GM18907 (cell line): ENCODE measurements at regions not wholly inside any gene's neighbourhood (a gene's known extent, or its start where the extent isn't known, plus 50 kb on each side); places are given as distances from the start of the nearest gene placed in this dataset.

Experiments used
- ATAC-seq: cut with Tn5 transposase; IDR thresholded peaks from one replicate; pipeline ENCODE4 v1.9.1; 2021; ENCODE audit warnings: mild to moderate bottlenecking, moderate library complexity; ENCODE audit not compliant: unreplicated experiment

DNA sequence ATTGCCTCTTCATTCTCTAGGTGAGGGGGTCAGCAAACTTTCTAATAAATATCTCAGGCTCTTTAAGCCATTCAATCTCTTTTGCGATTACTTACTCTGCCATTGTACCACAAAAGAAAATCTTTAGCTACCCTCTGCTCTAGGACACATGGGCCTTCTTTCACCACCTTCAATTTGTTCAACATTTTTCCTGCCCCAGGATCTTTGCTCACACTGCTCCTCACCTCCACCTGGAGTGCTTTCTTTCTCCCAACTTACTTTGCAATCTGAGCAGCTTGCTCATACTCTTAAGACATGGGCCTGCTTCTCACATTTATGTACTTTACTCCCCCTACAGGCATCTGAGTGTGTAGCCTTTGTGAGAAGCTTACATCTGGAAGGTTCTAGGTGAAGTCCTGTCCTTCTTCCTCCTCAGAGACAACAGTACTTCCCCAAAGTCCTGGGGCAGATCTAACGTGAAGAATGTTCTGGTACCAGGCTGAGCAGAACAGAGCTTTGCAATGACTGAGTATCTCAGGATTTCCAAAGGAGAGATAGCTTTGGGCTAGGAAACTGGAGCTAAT is 55.0 kb upstream of the PRDM5 start:
- ATAC-seq, result peak; percentile 88

DNA sequence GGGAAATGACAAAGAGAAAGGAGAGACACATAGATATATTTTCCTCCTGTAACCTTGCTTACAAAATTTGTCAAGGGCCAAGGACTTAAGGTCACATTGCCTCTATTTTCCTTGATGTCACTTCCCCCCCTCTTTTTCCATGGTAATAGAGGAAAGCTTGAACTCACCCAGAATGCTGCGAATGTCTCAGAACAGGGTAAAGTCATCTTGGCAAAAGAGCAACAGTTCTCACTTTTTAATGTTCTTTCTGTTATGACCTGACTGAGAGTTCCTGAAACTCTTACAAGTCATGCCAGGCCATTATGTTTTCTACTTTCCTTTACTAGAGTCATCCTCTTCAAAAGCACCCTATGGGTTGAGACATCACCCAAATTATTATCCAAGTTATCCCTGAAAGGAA is 50.7 kb upstream of the PRDM5 start:
- no peak for ATAC-seq
